Large intestine (tissue), 3 donors: ENCODE measurements at regions not wholly inside any gene's neighbourhood (a gene's known extent, or its start where the extent isn't known, plus 50 kb on each side); places are given as distances from the start of the nearest gene placed in this dataset.

Experiments used
- DNase-seq, 2 donors: peaks; one replicate each; pipeline versions ENCODE4 v3.0.0 to v3.0.0-alpha.2; 2013
- H3K27ac ChIP-seq: one replicate; pipeline ENCODE4 v1.5.1; 2013; ENCODE audit warnings: low read length
- H3K27me3 ChIP-seq: 2 replicates; pipeline ENCODE4 v1.6.1; 2013; ENCODE audit warnings: low read length; ENCODE audit not compliant: control insufficient read depth, insufficient read depth
- H3K36me3 ChIP-seq: 2 replicates; pipeline ENCODE4 v1.6.1; 2013; ENCODE audit warnings: low read length; ENCODE audit not compliant: control insufficient read depth, insufficient read depth
- H3K4me1 ChIP-seq: one replicate; pipeline ENCODE4 v1.6.1; 2013; ENCODE audit warnings: low read length; ENCODE audit not compliant: control insufficient read depth, insufficient read depth
- H3K4me3 ChIP-seq: one replicate; pipeline ENCODE4 v1.5.1; 2013; ENCODE audit warnings: low read length
- H3K9me3 ChIP-seq: one replicate; pipeline ENCODE4 v1.6.1; 2013; ENCODE audit warnings: mild to moderate bottlenecking, low read depth, low read length, moderate library complexity; ENCODE audit not compliant: control insufficient read depth
- WGBS: methylation state at CpG from one replicate; pipeline ENCODE4 v1.1.5; 2013; ENCODE audit warnings: low lambda C conversion rate; ENCODE audit not compliant: insufficient coverage; 5-methylcytosine and 5-hydroxymethylcytosine counted together

DNA sequence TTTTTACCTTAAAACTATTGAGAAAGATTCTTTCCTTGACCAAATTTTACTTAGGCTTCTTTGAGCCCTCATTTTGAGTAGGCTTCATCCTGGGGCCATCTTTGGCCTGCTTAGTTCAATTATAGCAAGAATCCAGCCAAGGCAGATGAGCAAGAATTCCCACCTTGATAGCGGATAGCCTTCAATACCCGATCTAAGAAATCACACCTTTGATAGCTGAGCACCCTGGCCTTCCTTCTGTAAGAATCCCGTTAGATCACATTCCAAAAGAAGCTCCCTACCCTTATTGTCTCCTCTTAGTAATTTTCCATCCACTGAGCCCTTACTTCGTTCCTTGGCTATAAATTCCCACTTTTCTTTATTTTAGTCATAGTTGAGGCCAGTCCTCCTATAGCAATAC, 275.4 kb upstream of the ROBO1 start:
- no peak overlapping the region for H3K27ac ChIP-seq
- no peaks in the 10 kb centered on the region for H3K4me1 ChIP-seq
- WGBS: 100% methylated on average over 2 of the region's 4 CpGs
- DNase-seq: no peak
- no peak overlapping the region for H3K4me3 ChIP-seq
- no peaks in the 10 kb centered on the region for H3K36me3 ChIP-seq
- no peaks in the 10 kb centered on the region for H3K9me3 ChIP-seq
- H3K27me3 ChIP-seq: no peaks in the 10 kb centered on the region

DNA sequence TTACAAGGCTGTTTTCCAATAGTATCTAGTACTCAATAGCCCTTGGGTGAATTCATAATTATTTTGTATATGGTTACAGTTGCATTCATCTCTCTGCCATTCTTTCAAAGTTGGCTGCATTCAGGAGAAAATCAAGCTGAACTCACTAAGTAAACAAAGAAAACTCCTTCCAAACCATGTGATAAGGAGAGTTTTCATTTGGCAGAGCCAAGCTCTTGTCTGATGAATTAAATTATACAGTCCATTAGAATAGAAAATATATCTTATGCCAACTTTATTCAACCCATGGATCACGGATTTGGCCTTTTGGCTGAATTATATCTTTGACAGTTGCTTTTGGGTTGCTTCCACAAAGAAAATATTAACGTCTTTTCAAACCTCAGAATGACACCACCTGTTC, 272.3 kb upstream of the ROBO1 start:
- no peak overlapping the region for H3K27ac ChIP-seq
- H3K9me3 ChIP-seq: no peaks in the 10 kb centered on the region
- H3K4me3 ChIP-seq: no peak overlapping the region
- no peak for DNase-seq
- 88% methylated on average over 1 of the region's 2 CpGs for WGBS
- H3K36me3 ChIP-seq: no peaks in the 10 kb centered on the region
- H3K27me3 ChIP-seq: no peaks in the 10 kb centered on the region
- no peaks in the 10 kb centered on the region for H3K4me1 ChIP-seq

DNA sequence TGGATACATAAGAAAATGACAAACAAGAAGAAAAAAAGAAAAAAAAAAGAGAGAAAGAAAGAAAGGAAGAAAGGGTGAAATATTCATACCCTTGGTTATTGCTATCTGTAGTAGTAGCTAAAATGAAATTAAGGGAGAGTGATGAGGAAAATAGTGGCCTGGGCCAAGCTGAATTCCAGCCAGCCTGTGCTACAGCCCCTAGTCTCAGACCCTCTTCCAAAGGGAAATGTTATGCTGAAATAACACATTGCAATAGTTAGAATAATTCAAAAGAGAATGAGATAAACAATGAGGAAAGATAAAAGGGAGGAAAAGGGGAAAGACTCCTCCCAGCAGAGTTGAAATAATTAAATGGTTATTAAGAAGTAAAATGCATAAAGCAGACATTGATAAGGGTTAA, 268.4 kb upstream of the ROBO1 start:
- Histone ChIP-seq H3K27me3 (no peaks in the 10 kb centered on the region), H3K36me3 (no peaks in the 10 kb centered on the region), H3K4me1 (no peaks in the 10 kb centered on the region), H3K27ac (no peak overlapping the region), H3K4me3 (no peak overlapping the region), H3K9me3 (no peaks in the 10 kb centered on the region)
- DNase-seq: no peak

DNA sequence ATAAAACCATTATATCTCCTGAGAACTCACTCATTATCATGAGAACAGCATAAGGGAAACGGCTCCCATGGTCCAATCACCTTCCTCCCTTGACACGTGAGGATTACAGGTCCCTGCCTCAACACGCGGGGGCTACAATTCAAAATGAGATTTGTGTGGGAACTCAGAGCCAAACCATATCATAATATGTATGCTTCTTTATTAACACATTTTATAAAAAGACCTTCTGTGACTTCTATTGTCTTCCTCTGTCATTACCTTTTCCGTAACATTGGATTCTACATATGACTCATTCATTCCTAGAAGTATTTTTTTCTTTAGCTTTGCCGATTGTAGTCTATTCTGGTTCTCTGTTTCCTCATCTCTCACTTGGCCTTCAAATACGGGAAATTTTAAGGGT, 267.2 kb upstream of the ROBO1 start:
- Histone ChIP-seq H3K27me3 (no peaks in the 10 kb centered on the region), H3K36me3 (no peaks in the 10 kb centered on the region), H3K4me3 (no peak overlapping the region), H3K9me3 (no peaks in the 10 kb centered on the region), H3K27ac (no peak overlapping the region), H3K4me1 (no peaks in the 10 kb centered on the region)
- WGBS: 100% methylated on average over 3 of the region's 7 CpGs
- no peak for DNase-seq

DNA sequence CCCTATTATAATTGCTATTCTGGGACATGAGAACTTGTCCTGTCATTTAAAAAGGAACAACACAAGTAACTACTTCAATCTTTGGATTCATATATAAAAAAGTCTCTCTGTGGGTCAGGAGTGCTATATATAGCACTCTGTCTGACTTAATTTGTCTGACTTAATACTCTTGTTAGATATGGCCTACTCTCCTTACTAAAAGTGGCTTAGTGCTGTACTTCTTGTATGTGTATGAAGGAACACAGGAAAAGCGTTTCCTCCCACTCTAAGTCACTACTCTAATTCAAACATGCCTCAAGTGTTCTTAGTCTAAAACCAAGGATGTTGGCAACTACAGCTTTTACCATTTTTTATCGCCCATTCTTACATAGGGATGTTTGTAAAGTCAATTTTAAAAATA, 255.2 kb upstream of the ROBO1 start:
- 100% methylated on average over 1 of the region's 2 CpGs for WGBS
- no peak overlapping the region for H3K4me3 ChIP-seq
- no peaks in the 10 kb centered on the region for H3K4me1 ChIP-seq
- H3K27me3 ChIP-seq: no peaks in the 10 kb centered on the region
- H3K27ac ChIP-seq: no peak overlapping the region
- no peaks in the 10 kb centered on the region for H3K36me3 ChIP-seq
- no peak for DNase-seq
- H3K9me3 ChIP-seq: no peaks in the 10 kb centered on the region

DNA sequence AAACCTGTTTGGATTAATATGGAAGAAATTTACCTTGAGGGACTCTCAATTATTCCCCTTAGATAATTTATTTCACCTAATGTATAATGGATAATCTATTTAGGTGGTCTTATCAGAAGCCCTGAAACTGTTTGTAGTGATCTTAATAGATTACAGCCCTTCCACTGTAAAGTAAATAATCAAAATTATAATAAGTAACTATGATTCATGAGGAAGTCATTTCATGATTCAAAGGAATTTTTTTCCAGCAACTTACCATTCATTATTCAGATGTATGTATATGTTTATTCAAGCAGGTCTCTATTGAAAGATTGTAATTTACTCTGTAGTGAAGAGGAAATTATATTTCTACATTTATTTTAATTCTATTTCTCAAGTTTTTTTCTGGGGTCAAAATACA, 250.6 kb upstream of the ROBO1 start:
- Histone ChIP-seq H3K36me3 (no peaks in the 10 kb centered on the region), H3K27ac (no peak overlapping the region), H3K9me3 (no peaks in the 10 kb centered on the region), H3K4me3 (no peak overlapping the region), H3K4me1 (no peaks in the 10 kb centered on the region), H3K27me3 (no peaks in the 10 kb centered on the region)
- DNase-seq: no peak

DNA sequence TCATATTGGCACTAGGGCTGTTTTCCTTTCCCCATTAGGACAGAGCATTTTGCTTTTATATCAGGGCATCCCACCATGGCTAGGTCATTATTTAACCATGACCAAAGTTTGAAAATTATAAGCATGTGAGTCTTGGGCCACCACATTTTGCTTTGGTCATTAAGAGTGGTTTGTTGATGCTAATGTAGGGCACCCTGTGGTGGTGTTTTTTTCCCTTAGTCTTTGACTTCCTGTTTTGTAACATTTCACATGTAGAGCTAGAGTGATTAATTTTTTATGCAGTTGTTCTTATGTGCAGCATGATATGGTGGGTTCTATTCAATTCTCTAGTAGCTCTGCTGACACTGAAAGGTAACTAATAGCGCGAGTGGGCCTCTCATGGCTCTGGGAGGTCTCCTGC, 249.6 kb upstream of the ROBO1 start:
- no peaks in the 10 kb centered on the region for H3K36me3 ChIP-seq
- H3K27ac ChIP-seq: no peak overlapping the region
- no peaks in the 10 kb centered on the region for H3K27me3 ChIP-seq
- no peak overlapping the region for H3K4me3 ChIP-seq
- no peak for DNase-seq
- H3K9me3 ChIP-seq: no peaks in the 10 kb centered on the region
- WGBS: no CpG with 5 or more reads among the region's 2 CpGs
- H3K4me1 ChIP-seq: no peaks in the 10 kb centered on the region

DNA sequence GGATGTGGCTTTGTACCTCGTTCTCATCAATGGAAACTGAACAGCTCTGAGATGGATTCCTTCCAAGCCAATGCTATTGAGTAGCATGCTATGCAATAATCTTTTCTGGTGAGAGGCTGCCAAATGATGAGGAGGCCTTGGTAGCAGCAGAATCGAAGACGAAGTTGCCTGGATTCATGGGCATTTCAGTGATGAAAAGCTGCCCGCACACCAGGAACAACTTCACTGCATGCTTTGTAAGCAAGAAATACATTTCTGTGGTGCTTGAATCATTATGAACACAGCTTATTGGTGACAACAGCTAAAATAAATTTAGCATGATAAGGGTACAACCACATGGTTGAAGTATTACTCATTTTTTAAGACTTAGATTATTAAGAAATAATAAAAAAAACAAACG, 246.8 kb upstream of the ROBO1 start:
- WGBS: no CpG with 5 or more reads among the region's 5 CpGs
- DNase-seq: no peak
- Histone ChIP-seq H3K4me1 (no peaks in the 10 kb centered on the region), H3K9me3 (no peaks in the 10 kb centered on the region), H3K36me3 (no peaks in the 10 kb centered on the region), H3K27ac (no peak overlapping the region), H3K27me3 (no peaks in the 10 kb centered on the region), H3K4me3 (no peak overlapping the region)

DNA sequence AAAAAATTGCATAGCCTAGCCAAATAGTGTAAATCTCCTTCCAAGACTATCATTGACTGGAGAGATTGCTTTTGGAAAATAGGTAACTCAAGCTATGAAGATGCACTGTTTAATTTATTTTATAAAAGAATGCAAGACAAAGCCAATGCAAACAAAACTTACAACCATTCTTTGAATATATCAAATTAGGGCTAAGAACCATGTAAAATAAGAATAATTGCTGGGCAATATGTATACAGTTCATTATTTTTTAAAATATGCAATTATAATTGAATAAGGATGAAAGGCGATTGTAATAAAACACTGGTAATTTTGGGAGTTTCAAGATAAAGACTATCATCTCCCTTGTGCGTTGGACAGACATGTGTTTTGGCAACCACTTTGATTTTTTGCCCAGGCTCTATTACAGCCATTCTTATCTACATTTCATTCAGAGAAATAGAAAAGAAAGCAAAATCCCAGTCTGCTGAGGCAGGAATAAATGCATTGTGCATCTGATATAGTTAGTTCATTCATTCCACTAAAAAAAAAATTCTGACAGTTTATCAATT, 242.3 kb upstream of the ROBO1 start:
- Histone ChIP-seq H3K4me1 (no peaks in the 10 kb centered on the region), H3K9me3 (no peaks in the 10 kb centered on the region), H3K36me3 (no peaks in the 10 kb centered on the region), H3K27ac (no peak overlapping the region), H3K4me3 (no peak overlapping the region), H3K27me3 (no peaks in the 10 kb centered on the region)
- no peak for DNase-seq
- 60% methylated on average over 1 of the region's 2 CpGs for WGBS

DNA sequence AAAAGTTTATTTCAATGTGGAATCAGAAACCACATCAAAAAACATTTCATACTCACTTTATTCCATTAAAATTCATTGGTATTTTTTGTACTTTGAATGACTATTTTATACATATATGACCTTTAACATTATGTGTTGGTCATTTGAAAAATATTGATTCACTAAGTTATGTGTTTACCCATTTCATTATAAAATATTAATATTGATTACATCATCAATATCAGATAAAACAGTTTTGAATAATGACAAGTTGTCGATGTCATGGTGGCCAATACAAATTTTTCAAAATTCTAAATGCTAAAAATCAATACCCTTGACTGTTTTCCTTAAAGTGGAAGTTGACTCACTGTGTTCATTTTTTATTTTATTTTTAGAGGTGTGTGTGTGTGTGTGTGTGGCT, 239.7 kb upstream of the ROBO1 start:
- Histone ChIP-seq H3K9me3 (no peaks in the 10 kb centered on the region), H3K4me1 (no peaks in the 10 kb centered on the region), H3K36me3 (no peaks in the 10 kb centered on the region), H3K27me3 (no peaks in the 10 kb centered on the region), H3K4me3 (no peak overlapping the region), H3K27ac (no peak overlapping the region)
- 90% methylated on average over 1 of the region's 1 CpG for WGBS
- DNase-seq: no peak

DNA sequence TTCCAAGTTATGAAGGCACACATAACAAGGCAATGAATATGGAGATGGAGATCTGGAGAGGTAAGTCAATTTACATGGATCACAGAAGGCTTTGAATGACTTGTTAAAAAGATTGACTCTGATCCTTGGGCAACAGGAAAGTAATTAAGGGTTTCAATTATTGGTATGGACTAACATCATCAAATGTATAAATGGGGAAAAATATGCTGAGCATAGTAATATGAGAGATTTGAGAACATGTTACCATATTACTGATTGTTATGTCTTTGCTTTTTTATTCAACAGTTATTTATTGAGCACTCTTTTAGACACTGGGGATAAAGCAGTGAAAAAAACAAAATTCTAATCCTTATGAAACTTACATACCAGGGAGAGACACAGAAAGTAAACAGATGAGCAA, 238.5 kb upstream of the ROBO1 start:
- Histone ChIP-seq H3K9me3 (no peaks in the 10 kb centered on the region), H3K36me3 (no peaks in the 10 kb centered on the region), H3K4me1 (no peaks in the 10 kb centered on the region), H3K4me3 (no peak overlapping the region), H3K27me3 (no peaks in the 10 kb centered on the region), H3K27ac (no peak overlapping the region)
- DNase-seq: no peak
